ENCODE measurements at regions not wholly inside any gene's neighbourhood (a gene's known extent, or its start where the extent isn't known, plus 50 kb on each side); places are given as distances from the start of the nearest gene placed in this dataset.

DNA sequence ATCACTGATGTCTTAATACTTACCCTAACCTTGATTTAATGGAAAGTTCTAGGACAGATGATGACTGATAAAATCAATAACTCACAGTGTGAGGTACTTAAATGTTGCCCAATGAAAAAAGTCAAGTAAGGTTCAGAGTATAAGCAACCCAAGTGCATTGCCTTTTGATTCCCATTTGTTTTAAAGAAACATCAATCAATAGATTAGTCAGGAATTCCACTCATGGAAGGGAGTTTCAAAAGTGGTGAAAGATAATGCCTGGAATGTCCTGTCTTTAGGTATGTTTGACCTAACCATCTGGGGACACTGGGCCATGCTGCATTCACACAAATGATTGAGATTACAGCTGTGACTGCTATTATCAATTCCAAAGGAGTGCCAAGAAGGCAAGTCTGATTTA, 259.7 kb downstream of the PPARGC1A start:
- Mint-ChIP-seq H3K4me1 (no peaks in the 10 kb centered on the region), H3K27ac (no peak overlapping the region), H3K9me3 (ENCODE audit: low read depth) (peaks cover 2% of the 10 kb centered on the region), H3K36me3 (no peaks in the 10 kb centered on the region), H3K4me3 (no peak overlapping the region), H3K27me3 (no peaks in the 10 kb centered on the region)
- ATAC-seq (no peak), DNase-seq (no peak)
- CTCF ChIA-PET: no interaction called here

DNA sequence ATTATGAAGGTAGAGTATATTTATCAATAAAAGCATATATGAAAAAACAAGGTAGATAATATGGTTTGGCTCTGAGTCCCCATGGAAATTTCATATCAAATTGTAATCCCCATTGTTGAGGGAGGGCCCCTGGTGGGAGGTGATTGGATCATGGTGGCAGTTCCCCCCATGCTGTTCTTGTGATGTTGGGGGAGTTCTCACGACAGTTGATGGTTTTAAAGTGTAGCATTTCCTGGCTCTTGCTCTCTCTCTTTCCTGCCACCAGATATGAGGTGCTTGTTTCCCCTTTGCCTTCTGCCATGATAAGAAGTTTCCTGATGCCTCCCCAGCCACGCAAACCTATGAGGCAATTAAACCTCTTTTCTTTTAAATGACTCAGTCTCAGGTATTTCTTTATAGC, 260.4 kb downstream of the PPARGC1A start:
- Mint-ChIP-seq H3K9me3 (ENCODE audit: low read depth) (peaks cover 2% of the 10 kb centered on the region), H3K27ac (no peak overlapping the region), H3K4me3 (no peak overlapping the region), H3K27me3 (no peaks in the 10 kb centered on the region), H3K36me3 (no peaks in the 10 kb centered on the region), H3K4me1 (no peaks in the 10 kb centered on the region)
- ATAC-seq: no peak
- CTCF ChIA-PET: no interaction called here
- no peak for DNase-seq

DNA sequence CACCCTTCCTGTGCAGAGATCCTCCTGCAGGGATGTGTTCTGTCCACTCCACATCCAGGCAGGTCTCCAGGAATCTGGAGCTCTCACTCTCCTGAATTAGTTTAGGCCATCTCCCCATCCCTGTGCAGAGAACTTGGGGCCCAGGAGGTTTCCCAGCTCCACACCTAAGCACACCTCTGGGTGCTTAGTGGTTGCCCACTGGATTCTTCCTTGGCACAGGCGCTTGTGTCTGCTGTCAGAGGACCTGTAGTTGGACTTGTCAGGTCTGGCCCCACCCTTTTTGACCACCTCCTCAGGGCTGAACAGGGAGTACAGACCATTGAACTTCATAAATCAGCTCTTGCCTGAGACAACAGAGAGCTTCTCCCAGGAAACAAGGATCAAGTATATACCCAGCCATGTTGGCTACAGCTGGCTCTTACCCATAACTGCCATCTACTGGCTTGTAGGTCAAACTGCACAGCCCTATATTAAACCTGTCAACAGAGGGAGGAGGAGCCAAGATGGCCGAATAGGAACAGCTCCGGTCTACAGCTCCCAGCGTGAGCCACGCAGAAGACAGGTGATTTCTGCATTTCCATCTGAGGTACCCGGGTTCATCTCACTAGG, 275.5 kb downstream of the PPARGC1A start:
- CTCF ChIA-PET: no interaction called here
- ATAC-seq: no peak
- H3K27me3 Mint-ChIP-seq: no peaks in the 10 kb centered on the region
- no peak for DNase-seq
- H3K9me3 Mint-ChIP-seq (ENCODE audit: low read depth): no peaks in the 10 kb centered on the region
- H3K27ac Mint-ChIP-seq: no peak overlapping the region
- no peak overlapping the region for H3K4me3 Mint-ChIP-seq
- no peaks in the 10 kb centered on the region for H3K4me1 Mint-ChIP-seq
- no peaks in the 10 kb centered on the region for H3K36me3 Mint-ChIP-seq

DNA sequence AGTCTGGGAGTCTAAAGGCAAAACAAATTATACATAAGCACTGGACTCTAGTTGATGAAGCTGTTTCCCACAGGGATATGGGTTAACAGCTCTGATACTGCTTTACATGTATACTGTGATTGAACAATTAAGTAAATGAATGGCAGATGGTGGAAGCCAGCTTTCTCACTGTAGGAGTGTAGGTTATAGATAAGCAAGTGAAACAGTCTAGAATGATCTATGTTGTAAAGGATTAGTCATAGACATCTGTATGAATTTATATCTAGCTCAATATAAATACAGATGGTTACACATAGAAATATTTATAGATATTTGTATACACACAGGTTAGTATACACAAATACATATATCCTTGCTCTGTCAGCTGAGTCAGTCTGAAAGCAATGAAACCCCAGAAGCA, 276.1 kb downstream of the PPARGC1A start:
- CTCF ChIA-PET: no interaction called here
- Mint-ChIP-seq H3K4me1 (no peaks in the 10 kb centered on the region), H3K4me3 (no peak overlapping the region), H3K36me3 (no peaks in the 10 kb centered on the region), H3K27ac (no peak overlapping the region), H3K27me3 (no peaks in the 10 kb centered on the region), H3K9me3 (ENCODE audit: low read depth) (peaks cover 2% of the 10 kb centered on the region)
- DNase-seq (no peak), ATAC-seq (no peak)

DNA sequence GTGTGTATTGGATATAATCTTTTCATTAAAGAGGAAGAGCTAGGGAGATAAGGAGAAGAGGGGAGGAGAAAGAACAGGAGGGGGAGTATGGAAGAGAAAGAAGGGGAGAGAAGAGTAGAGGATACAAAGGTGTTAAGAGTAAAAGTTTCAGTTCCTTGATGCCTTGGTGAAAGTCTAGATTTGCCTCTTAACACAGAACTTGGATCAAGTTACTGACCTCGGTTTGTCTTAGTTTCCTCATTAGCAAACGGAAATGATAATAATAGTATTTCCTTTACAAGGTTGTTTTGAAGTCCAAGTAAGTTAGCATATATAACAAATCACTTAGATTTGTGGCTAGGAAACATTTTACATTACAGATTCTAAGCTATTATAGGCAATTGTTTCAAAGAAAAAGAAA, 287.1 kb downstream of the PPARGC1A start:
- ATAC-seq: no peak
- CTCF ChIA-PET: no interaction called here
- H3K4me3 Mint-ChIP-seq: no peak overlapping the region
- H3K36me3 Mint-ChIP-seq: no peaks in the 10 kb centered on the region
- peaks cover 7% of the 10 kb centered on the region for H3K9me3 Mint-ChIP-seq (ENCODE audit: low read depth)
- no peaks in the 10 kb centered on the region for H3K27me3 Mint-ChIP-seq
- no peak overlapping the region for H3K27ac Mint-ChIP-seq
- no peaks in the 10 kb centered on the region for H3K4me1 Mint-ChIP-seq
- no peak for DNase-seq

DNA sequence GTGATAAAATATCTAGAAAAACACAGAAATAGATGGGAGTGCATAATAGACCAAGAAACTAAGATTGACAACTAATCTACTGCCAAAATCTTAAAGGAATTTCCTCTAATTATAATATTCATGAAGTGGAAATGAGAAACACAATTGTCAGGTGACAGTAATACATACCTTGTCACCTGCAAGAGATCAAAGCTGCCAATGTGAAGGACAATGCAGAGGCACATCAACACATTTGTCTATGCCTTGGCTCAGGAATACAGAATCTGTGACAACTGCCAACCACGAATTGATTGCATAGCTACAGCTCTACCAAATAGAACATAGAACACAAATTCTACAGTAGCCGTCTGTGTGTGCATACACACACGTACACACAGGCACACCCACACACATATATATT, 295.7 kb downstream of the PPARGC1A start:
- peaks cover 7% of the 10 kb centered on the region for H3K9me3 Mint-ChIP-seq (ENCODE audit: low read depth)
- H3K4me3 Mint-ChIP-seq: no peak overlapping the region
- no peak overlapping the region for H3K27ac Mint-ChIP-seq
- ATAC-seq: no peak
- no peak for DNase-seq
- H3K36me3 Mint-ChIP-seq: no peaks in the 10 kb centered on the region
- H3K4me1 Mint-ChIP-seq: no peaks in the 10 kb centered on the region
- H3K27me3 Mint-ChIP-seq: no peaks in the 10 kb centered on the region
- CTCF ChIA-PET: no interaction called here

DNA sequence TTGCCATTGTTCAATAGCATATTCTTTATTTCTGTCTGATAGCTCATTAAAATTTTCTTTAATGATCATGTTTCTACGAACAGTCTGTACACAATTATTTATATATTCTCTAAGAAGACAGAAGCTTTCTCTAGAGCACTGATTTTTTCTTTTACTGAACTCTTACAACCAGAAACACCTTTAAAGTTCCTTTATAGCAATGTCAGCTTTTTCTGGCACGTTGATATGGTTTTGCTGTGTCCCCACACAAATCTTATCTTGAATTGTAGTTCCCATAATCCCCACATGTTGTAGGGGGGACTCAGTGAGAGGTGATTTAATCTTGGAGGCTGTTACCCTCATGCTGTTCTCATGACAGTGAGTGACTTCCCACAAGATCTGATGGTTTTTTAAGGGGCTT, 299.4 kb downstream of the PPARGC1A start:
- CTCF ChIA-PET: interaction anchor here (0.6 kb wide), 1 partner anchor 829 kb away, joined by 3 read pairs; no protein-coding TSS in a partner anchor
- H3K4me1 Mint-ChIP-seq: no peaks in the 10 kb centered on the region
- no peak for ATAC-seq
- no peaks in the 10 kb centered on the region for H3K27me3 Mint-ChIP-seq
- no peaks in the 10 kb centered on the region for H3K36me3 Mint-ChIP-seq
- H3K9me3 Mint-ChIP-seq (ENCODE audit: low read depth): peaks cover 10% of the 10 kb centered on the region
- DNase-seq: no peak
- H3K4me3 Mint-ChIP-seq: no peak overlapping the region
- H3K27ac Mint-ChIP-seq: no peak overlapping the region

DNA sequence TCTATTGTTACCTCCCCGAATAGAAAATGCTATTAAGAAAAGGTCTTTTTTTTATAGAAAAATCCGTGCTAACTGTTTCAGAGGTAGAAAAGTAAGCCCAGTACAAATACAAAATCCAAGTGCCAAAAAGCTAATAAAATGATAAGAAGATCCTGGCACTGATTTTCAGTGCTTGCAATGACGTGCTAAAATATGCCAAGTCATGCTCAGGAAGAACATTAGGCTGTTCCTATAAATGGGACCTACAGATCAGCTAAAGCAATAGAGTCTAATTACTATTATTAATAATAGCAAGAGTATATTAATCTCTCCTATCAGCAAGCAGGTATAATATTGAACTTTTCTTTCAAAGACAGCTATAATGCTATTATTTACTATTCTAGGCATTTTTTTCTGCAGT, 305.8 kb downstream of the PPARGC1A start:
- DNase-seq (no peak), ATAC-seq (no peak)
- Mint-ChIP-seq H3K27me3 (no peaks in the 10 kb centered on the region), H3K4me3 (no peak overlapping the region), H3K9me3 (ENCODE audit: low read depth) (peaks cover 7% of the 10 kb centered on the region), H3K36me3 (no peaks in the 10 kb centered on the region), H3K27ac (no peak overlapping the region), H3K4me1 (no peaks in the 10 kb centered on the region)
- CTCF ChIA-PET: no interaction called here

DNA sequence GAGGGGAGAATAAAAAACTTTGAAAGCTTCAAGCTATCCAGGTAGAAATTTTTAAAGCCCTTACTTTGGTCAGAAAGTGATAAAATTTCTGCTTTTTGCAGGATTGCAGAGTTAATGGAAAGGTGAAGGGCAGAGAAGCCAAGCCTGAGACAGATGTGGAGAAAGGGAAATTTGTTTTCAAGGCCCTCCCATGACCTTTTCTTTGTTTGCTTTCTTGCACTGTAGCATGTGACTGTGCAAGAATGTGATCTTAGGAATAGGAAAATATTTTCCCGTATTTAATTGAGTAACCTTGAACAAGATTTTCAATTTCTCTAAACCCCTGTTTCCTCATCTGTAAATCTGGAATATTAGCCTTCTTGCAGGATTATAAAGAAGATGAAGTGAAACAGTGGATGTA, 307.2 kb downstream of the PPARGC1A start:
- Mint-ChIP-seq H3K27me3 (no peaks in the 10 kb centered on the region), H3K4me3 (no peak overlapping the region), H3K27ac (no peak overlapping the region), H3K36me3 (no peaks in the 10 kb centered on the region), H3K4me1 (no peaks in the 10 kb centered on the region), H3K9me3 (ENCODE audit: low read depth) (peaks cover 2% of the 10 kb centered on the region)
- CTCF ChIA-PET: no interaction called here
- ATAC-seq: no peak
- no peak for DNase-seq

DNA sequence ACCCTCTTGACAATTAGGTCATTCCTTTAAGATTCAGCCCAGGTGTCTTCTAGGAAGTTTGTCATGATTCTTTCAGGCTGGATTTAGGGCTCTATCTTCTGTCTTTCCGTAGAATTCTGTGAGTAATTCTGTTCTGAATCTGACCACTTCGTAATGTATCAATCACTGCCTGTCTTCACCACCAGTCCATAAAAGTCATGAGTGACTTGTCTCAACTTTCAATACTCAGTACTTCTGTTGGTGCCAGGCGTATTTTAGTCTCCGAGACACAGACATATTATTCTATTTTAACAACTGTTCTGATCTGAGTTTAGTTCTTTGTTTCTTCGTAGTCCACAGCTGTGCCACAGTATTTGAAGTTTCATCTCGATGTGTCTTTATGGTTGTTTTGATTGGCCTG, 310.7 kb downstream of the PPARGC1A start:
- Mint-ChIP-seq H3K27ac (no peak overlapping the region), H3K9me3 (ENCODE audit: low read depth) (no peaks in the 10 kb centered on the region), H3K27me3 (no peaks in the 10 kb centered on the region), H3K36me3 (no peaks in the 10 kb centered on the region), H3K4me1 (no peaks in the 10 kb centered on the region), H3K4me3 (no peak overlapping the region)
- DNase-seq (no peak), ATAC-seq (no peak)
- CTCF ChIA-PET: no interaction called here

DNA sequence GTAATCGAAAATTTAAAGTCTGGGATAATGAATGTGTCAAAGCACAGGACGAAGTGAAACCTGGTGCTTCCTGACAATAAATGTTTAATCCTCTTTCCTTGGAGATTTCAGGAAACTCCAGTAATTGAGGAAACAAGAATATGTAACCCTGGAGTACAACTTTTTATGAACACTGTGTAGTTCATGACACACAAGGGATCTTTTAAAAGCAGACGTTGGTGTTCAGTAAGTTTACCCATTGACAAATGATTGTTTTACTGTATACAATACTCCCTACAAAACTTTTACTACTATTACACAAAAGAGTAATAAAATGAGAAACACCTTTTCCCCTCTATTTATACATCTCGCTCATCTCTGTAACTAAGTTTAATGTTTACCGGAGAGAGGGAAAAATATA, 312.4 kb downstream of the PPARGC1A start:
- no peaks in the 10 kb centered on the region for H3K4me1 Mint-ChIP-seq

DNA sequence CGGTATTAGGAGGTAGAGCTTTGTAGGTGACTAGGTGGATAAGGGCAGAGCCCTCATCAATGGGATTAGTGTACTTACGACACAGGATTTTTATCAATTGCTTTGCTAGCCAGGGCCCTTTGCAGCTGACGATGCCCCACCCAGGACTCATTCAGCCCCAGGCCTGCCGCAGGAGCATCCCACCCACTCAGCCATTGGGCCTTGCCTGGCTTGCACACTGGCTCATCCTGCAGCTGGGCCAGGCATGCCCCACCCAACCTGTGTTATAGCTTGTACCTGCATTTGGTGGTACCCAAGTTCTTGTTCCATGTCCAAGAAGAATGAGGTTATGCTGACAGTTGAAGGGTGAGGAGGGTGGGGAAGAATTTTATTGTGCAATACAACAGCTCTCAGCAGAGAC, 317.5 kb downstream of the PPARGC1A start:
- DNase-seq (no peak), ATAC-seq (no peak)
- no peaks in the 10 kb centered on the region for H3K27me3 Mint-ChIP-seq
- no peak overlapping the region for H3K4me3 Mint-ChIP-seq
- no peak overlapping the region for H3K27ac Mint-ChIP-seq
- CTCF ChIA-PET: no interaction called here
- no peaks in the 10 kb centered on the region for H3K36me3 Mint-ChIP-seq
- no peaks in the 10 kb centered on the region for H3K4me1 Mint-ChIP-seq
- peaks cover 2% of the 10 kb centered on the region for H3K9me3 Mint-ChIP-seq (ENCODE audit: low read depth)

More for the DNA sequence above, 312.4 kb downstream of the PPARGC1A start:
- Mint-ChIP-seq H3K4me3 (no peak overlapping the region), H3K9me3 (ENCODE audit: low read depth) (peaks cover 2% of the 10 kb centered on the region), H3K27me3 (no peaks in the 10 kb centered on the region), H3K27ac (no peak overlapping the region), H3K36me3 (no peaks in the 10 kb centered on the region)
- ATAC-seq (no peak), DNase-seq (no peak)
- CTCF ChIA-PET: no interaction called here

DNA sequence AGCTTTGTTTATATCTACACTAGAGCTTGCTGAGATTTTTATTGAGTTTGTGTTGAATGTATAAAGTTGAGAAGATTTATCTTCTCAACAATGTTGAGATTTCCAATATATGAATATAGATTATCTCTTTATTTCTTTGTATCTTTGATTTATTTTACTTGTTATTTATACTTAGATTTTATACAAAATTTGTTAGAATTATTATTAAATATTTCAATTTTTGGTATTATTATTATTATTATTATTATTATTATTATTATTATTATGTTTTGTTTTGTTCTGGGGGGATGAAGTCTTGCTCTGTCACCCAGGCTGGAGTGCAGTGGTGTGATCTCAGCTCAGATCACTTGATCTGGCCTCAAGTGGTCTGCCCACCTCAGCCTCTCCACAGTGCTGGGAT, 322.5 kb downstream of the PPARGC1A start:
- CTCF ChIA-PET: no interaction called here
- H3K4me3 Mint-ChIP-seq: no peak overlapping the region
- H3K4me1 Mint-ChIP-seq: no peaks in the 10 kb centered on the region
- DNase-seq (no peak), ATAC-seq (no peak)
- peaks cover 4% of the 10 kb centered on the region for H3K9me3 Mint-ChIP-seq (ENCODE audit: low read depth)
- H3K27me3 Mint-ChIP-seq: no peaks in the 10 kb centered on the region
- H3K27ac Mint-ChIP-seq: no peak overlapping the region
- H3K36me3 Mint-ChIP-seq: no peaks in the 10 kb centered on the region

DNA sequence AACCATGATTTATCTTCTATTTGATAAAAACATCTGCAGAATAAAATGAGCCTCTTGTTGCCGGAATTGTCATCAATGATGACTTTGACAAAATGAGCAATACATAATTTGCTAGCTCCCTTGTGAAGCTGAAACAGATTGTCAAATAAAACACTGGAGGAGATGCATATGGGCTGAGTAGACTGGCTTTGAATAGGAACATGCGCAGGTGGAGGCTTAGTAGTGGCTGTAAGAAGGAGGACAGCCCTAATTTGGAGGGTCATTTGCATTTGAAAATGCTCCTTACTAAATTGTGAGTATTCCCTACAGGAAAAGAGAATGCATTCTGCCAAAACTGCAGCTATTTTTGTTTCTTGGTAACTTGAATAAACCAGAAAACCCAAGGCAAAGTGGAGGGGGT, 329.1 kb downstream of the PPARGC1A start:
- Mint-ChIP-seq H3K9me3 (ENCODE audit: low read depth) (peaks cover 2% of the 10 kb centered on the region), H3K4me1 (no peaks in the 10 kb centered on the region), H3K36me3 (no peaks in the 10 kb centered on the region), H3K27ac (no peak overlapping the region), H3K4me3 (no peak overlapping the region), H3K27me3 (no peaks in the 10 kb centered on the region)
- ATAC-seq (no peak), DNase-seq (no peak)
- CTCF ChIA-PET: no interaction called here

DNA sequence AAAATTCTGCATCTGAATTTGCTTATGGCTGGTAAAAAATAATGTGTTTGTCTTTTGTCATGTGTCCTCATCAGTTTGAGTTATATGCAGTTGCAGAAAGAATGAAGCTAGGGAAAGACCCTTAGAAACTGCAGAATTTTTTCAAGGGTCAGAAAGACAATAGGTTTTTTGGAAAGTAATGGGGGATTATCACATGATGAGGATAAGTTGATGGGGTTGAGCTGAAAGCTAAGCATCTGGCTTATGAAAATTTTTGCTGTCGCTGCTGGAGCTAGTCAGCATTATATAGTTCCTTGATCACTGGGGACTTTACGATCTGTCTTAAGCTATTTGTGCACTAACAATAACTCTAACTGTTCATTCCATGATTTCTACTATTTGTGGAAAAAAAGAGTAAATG, 331.7 kb downstream of the PPARGC1A start:
- Mint-ChIP-seq H3K4me1 (no peaks in the 10 kb centered on the region), H3K27me3 (no peaks in the 10 kb centered on the region)

More for the DNA sequence above, 331.7 kb downstream of the PPARGC1A start:
- Mint-ChIP-seq H3K4me3 (no peak overlapping the region), H3K9me3 (ENCODE audit: low read depth) (peaks cover 2% of the 10 kb centered on the region), H3K27ac (no peak overlapping the region), H3K36me3 (no peaks in the 10 kb centered on the region)
- ATAC-seq (no peak), DNase-seq (no peak)
- CTCF ChIA-PET: no interaction called here

All from activated CD8-positive, alpha-beta memory T cell treated with anti-CD3 and anti-CD28 coated beads, Interleukin-2, amount 10 ng/mL, durations not matched to agents 7 days and 5 days (primary cell).